WTC11 (cell line): ENCODE measurements at regions not wholly inside any gene's neighbourhood (a gene's known extent, or its start where the extent isn't known, plus 50 kb on each side); places are given as distances from the start of the nearest gene placed in this dataset.
A peak's percentile ranks its signal among the peaks of the same experiment; 100 is the strongest.

ENCODE experiments used
- ATAC-seq: fragments of 200-7000 bp; cut with Tn5 transposase; 2 replicates; pipeline ENCODE4 v1.10.0; 2021; ENCODE audit warnings: mild to moderate bottlenecking, moderate library complexity
- CTCF ChIA-PET: fragments of 300-600 bp; sonication (Branson Sonifier 250); formaldehyde crosslinking; loops from one replicate; lab custom pipeline; 2021; ENCODE audit warnings: antibody characterized with exemption; lab: Charles Lee
- POLR2A ChIA-PET: fragments of 350-600 bp; sonication (Branson Sonifier 250); formaldehyde crosslinking; loops from one replicate; lab custom pipeline; 2021; ENCODE audit warnings: antibody characterized with exemption; lab: Charles Lee
- DNase-seq: peaks from one replicate; pipeline ENCODE4 v3.0.0; 2021; ENCODE audit warnings: low spot score
- H3K27ac Mint-ChIP-seq: 2 replicates; pipeline ENCODE4 v1.8.0; 2021; ENCODE audit warnings: mixed read lengths
- H3K27me3 Mint-ChIP-seq: 2 replicates; pipeline ENCODE4 v1.8.0; 2021; ENCODE audit warnings: low read depth, mild to moderate bottlenecking, moderate library complexity, mixed read lengths
- H3K36me3 Mint-ChIP-seq: 2 replicates; pipeline ENCODE4 v1.8.0; 2021; ENCODE audit warnings: mixed read lengths
- H3K4me1 Mint-ChIP-seq: 2 replicates; pipeline ENCODE4 v1.8.0; 2022; ENCODE audit warnings: mixed read lengths
- H3K4me3 Mint-ChIP-seq: 2 replicates; pipeline ENCODE4 v1.8.0; 2021; ENCODE audit warnings: mild to moderate bottlenecking, moderate library complexity, mixed read lengths
- H3K9me3 Mint-ChIP-seq: 2 replicates; pipeline ENCODE4 v1.8.0; 2021; ENCODE audit warnings: mixed read lengths
- AR ChIP-seq: fragments of 250-450 bp; sonication (Bioruptor Pico); IDR thresholded peaks from 2 replicates; pipeline ENCODE4 v1.9.0; 2021; ENCODE audit warnings: mild to moderate bottlenecking
- CBFB ChIP-seq: sonication (generic); formaldehyde crosslinking; IDR thresholded peaks from 2 replicates; pipeline ENCODE4 v1.8.1; 2022; ENCODE audit warnings: mild to moderate bottlenecking, low read depth, missing genetic modification reagents
- CREB1 ChIP-seq: sonication (generic); formaldehyde crosslinking; IDR thresholded peaks from 2 replicates; pipeline ENCODE4 v1.8.0; 2023; ENCODE audit warnings: mild to moderate bottlenecking, missing genetic modification reagents
- ELF4 ChIP-seq: sonication (generic); formaldehyde crosslinking; IDR thresholded peaks from 2 replicates; pipeline ENCODE4 v1.8.1; 2022; ENCODE audit warnings: low read depth, mild to moderate bottlenecking, moderate library complexity, missing genetic modification reagents
- ETV6 ChIP-seq: sonication (generic); formaldehyde crosslinking; IDR thresholded peaks from 2 replicates; pipeline ENCODE4 v1.8.1; 2022; ENCODE audit warnings: mild to moderate bottlenecking, missing genetic modification reagents
- FOXJ3 ChIP-seq: sonication (generic); formaldehyde crosslinking; IDR thresholded peaks from 2 replicates; pipeline ENCODE4 v1.9.0; 2021; ENCODE audit warnings: missing genetic modification reagents, mild to moderate bottlenecking, borderline replicate concordance
- FOXP4 ChIP-seq: sonication (generic); formaldehyde crosslinking; IDR thresholded peaks from 2 replicates; pipeline ENCODE4 v1.8.0; 2022; ENCODE audit warnings: mild to moderate bottlenecking, missing genetic modification reagents
- IRF2 ChIP-seq: sonication (generic); formaldehyde crosslinking; IDR thresholded peaks from 2 replicates; pipeline ENCODE4 v1.8.0; 2022; ENCODE audit warnings: low read depth, missing genetic modification reagents, borderline replicate concordance
- NR2C2 ChIP-seq: sonication (generic); formaldehyde crosslinking; IDR thresholded peaks from 2 replicates; pipeline ENCODE4 v1.8.0; 2022; ENCODE audit warnings: mild to moderate bottlenecking, missing genetic modification reagents
- PRRX2 ChIP-seq: fragments of 250-450 bp; sonication (Bioruptor Pico); IDR thresholded peaks from 2 replicates; pipeline ENCODE4 v1.8.0; 2021; ENCODE audit warnings: mild to moderate bottlenecking
- RORB ChIP-seq: fragments of 250-450 bp; sonication (Bioruptor Pico); IDR thresholded peaks from 2 replicates; pipeline ENCODE4 v1.9.0; 2021; ENCODE audit warnings: mild to moderate bottlenecking
- TEAD1 ChIP-seq: sonication (generic); formaldehyde crosslinking; IDR thresholded peaks from 2 replicates; pipeline ENCODE4 v1.8.0; 2022; ENCODE audit warnings: mild to moderate bottlenecking, missing genetic modification reagents
- TEAD4 ChIP-seq: sonication (generic); formaldehyde crosslinking; IDR thresholded peaks from 2 replicates; pipeline ENCODE4 v1.8.0; 2022; ENCODE audit warnings: mild to moderate bottlenecking, missing genetic modification reagents
- ZBTB21 ChIP-seq: sonication (generic); formaldehyde crosslinking; IDR thresholded peaks from 2 replicates; pipeline ENCODE4 v1.8.1; 2023; ENCODE audit warnings: mild to moderate bottlenecking, missing genetic modification reagents, borderline replicate concordance
- ZNF317 ChIP-seq: sonication (generic); formaldehyde crosslinking; IDR thresholded peaks from 2 replicates; pipeline ENCODE4 v1.8.1; 2023; ENCODE audit warnings: low read depth, mild to moderate bottlenecking, moderate library complexity, missing genetic modification reagents, borderline replicate concordance
- ZNF671 ChIP-seq: fragments of 250-450 bp; sonication (Bioruptor Pico); IDR thresholded peaks from 2 replicates; pipeline ENCODE4 v1.8.0; 2021; ENCODE audit warnings: mild to moderate bottlenecking
- TF ChIP-seq, protein P1 (sequence below): fragments of 250-450 bp; sonication (Bioruptor Pico); IDR thresholded peaks from 2 replicates; pipeline ENCODE4 v1.9.0; 2021; ENCODE audit warnings: mild to moderate bottlenecking
- TF ChIP-seq, protein P2 (sequence below): sonication (generic); formaldehyde crosslinking; IDR thresholded peaks from 2 replicates; pipeline ENCODE4 v1.8.0; 2022; ENCODE audit warnings: mild to moderate bottlenecking, missing genetic modification reagents
- TF ChIP-seq, protein P3 (sequence below): sonication (generic); formaldehyde crosslinking; IDR thresholded peaks from 2 replicates; pipeline ENCODE4 v1.8.0; 2023; ENCODE audit warnings: missing genetic modification reagents
- TF ChIP-seq, protein P4 (sequence below): sonication (generic); formaldehyde crosslinking; IDR thresholded peaks from 2 replicates; pipeline ENCODE4 v1.8.1; 2022; ENCODE audit warnings: mild to moderate bottlenecking, missing genetic modification reagents, moderate library complexity, borderline replicate concordance

DNA sequence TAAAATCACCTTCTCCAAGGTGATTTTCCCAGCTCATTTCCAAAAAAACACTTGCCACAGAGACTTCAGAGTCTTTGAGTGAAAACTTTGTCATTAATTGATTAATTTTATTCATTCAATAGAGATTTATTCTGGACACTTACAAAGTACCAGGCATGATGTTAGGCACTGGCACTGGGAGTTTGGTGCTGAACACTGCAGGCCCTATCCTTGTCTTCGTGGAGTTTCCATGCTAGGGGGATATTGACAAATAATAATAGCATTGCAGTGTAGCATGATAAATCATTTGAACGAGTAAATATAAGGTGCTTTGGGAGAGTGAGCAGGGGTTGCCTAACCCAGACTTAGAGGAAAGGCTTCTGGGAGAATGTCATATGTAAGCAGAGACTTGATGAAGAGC is 145.7 kb downstream of the SOX4 start:
- TF ChIP-seq, protein P1, sequence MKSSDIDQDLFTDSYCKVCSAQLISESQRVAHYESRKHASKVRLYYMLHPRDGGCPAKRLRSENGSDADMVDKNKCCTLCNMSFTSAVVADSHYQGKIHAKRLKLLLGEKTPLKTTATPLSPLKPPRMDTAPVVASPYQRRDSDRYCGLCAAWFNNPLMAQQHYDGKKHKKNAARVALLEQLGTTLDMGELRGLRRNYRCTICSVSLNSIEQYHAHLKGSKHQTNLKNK (CRISPR knock-in tag), result no peak
- TF ChIP-seq AR (CRISPR knock-in tag) (no peak), ZNF671 (CRISPR knock-in tag) (no peak), TEAD4 (no peak)
- TF ChIP-seq, protein P2, sequence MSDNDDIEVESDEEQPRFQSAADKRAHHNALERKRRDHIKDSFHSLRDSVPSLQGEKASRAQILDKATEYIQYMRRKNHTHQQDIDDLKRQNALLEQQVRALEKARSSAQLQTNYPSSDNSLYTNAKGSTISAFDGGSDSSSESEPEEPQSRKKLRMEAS (CRISPR knock-in tag), result no peak
- TF ChIP-seq, all 79 proteins: peak for 0
- peaks cover 83% of the 10 kb centered on the region for H3K4me1 Mint-ChIP-seq
- H3K4me3 Mint-ChIP-seq, result peak overlapping the region; percentile 40
- ATAC-seq, result no peak
- H3K27me3 Mint-ChIP-seq, result no peaks in the 10 kb centered on the region
- POLR2A ChIA-PET, result interaction anchor here (4.6 kb wide), 1 partner anchor 145 kb away, joined by 25 read pairs; the partner anchor contains the start of gene SOX4
- no peak for DNase-seq
- CTCF ChIA-PET, result interaction anchor here (1.1 to 1.3 kb wide), 2 partner anchors 143 to 150 kb away, joined by 4 read pairs; no protein-coding TSS in a partner anchor
- H3K9me3 Mint-ChIP-seq, result no peaks in the 10 kb centered on the region
- no peaks in the 10 kb centered on the region for H3K36me3 Mint-ChIP-seq
- peak overlapping the region; percentile 85 for H3K27ac Mint-ChIP-seq

DNA sequence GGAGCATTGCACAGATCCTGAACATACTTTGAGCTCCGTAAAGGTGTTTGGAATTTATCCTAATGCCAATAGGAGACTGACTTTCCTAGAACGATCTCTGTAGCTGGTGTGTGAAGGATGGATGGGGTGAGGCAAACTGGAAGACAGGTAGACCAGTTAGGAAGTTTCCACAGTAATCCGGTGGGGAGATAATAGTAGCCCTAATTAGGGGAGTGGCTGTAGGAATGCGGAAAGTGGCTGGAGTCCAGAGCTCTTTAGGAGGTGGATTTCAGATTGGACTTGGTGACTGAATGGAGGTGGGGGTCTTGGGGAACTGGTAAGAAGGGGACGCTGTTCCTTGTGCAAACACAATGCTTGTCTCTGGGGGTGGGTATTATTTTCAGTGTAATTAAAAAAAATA is 146.3 kb downstream of the SOX4 start:
- Mint-ChIP-seq H3K4me3 (peak overlapping the region; percentile 61), H3K36me3 (0 out of 2 replicates have a peak, but pooled peaks cover under 1% of the 10 kb centered on the region), H3K27me3 (no peaks in the 10 kb centered on the region), H3K4me1 (peaks cover 81% of the 10 kb centered on the region), H3K27ac (peak overlapping the region; percentile 85), H3K9me3 (no peaks in the 10 kb centered on the region)
- peak; percentile 76 for TF ChIP-seq ETV6
- peak; percentile 39; the same call in 1 of the 2 replicates for TF ChIP-seq TEAD1 (CRISPR knock-in tag)
- TF ChIP-seq IRF2 (CRISPR knock-in tag), result no peak
- ChIA-PET CTCF (interaction anchor here (0.8 to 2.2 kb wide), 4 partner anchors 143 to 196 kb away, joined by 4 to 7 read pairs (median 4); partner anchors contain the start of gene SOX4), POLR2A (interaction anchor here (0.6 to 4.6 kb wide), 2 partner anchors 82 to 146 kb away, joined by 4 to 25 read pairs; partner anchors contain the start of gene SOX4)
- DNase-seq (no peak), ATAC-seq (peak; percentile 50)

DNA sequence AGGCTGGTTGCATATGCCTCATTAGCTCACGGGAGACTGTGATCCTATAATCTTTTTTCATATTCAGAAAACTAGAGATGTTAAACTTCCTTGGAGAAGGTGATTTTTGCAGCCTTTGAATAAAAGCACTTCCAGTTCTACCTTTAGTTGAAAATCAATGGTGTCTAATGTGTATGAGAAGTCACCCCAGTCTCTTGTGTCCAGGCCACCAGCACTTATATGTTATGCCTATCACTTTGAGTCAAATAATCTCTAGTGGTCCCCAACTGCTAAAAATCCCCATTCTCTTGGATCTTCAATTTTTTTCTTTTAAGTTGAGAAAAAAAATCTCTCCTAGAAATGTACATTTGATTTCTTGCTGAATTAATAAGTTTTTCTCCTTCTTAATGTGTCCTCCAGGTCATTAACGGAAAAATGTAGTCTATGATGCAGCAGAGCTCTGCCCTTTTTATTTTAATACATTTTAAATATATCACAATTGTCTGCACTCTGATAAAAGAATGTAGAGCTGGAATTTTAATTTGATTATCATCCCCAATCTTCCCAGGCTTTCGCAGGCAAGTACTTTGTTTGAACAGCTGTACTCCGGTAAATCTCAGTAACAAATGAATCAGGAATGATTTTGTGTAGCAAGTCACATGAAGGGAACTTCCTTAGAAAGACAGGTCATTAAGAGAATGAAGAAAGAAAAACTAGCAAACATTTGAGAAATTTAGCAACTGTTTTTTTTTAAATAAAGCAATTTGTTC is 147.0 kb downstream of the SOX4 start:
- no peak for DNase-seq
- 0 out of 2 replicates have a peak, but pooled peaks cover under 1% of the 10 kb centered on the region for H3K9me3 Mint-ChIP-seq
- peak overlapping the region; percentile 97 for H3K27ac Mint-ChIP-seq
- CTCF ChIA-PET, result interaction anchor here (0.8 to 2.2 kb wide), 7 partner anchors 8 to 195 kb away, joined by 3 to 8 read pairs (median 5); partner anchors contain the start of gene SOX4
- peak overlapping the region; percentile 61 for H3K4me3 Mint-ChIP-seq
- H3K4me1 Mint-ChIP-seq, result peaks cover 81% of the 10 kb centered on the region
- H3K27me3 Mint-ChIP-seq, result no peaks in the 10 kb centered on the region
- H3K36me3 Mint-ChIP-seq, result peaks cover 5% of the 10 kb centered on the region; the same call in 1 of the 2 replicates
- POLR2A ChIA-PET, result interaction anchor here (0.6 to 4.6 kb wide), 2 partner anchors 83 to 146 kb away, joined by 4 to 25 read pairs; partner anchors contain the start of gene SOX4
- ATAC-seq, result no peak
- TF ChIP-seq ZNF317 (CRISPR knock-in tag) (no peak), RORB (CRISPR knock-in tag) (no peak), FOXJ3 (no peak), CREB1 (CRISPR knock-in tag) (no peak), FOXP4 (CRISPR knock-in tag) (no peak), ZBTB21 (no peak), ELF4 (CRISPR knock-in tag) (no peak), NR2C2 (CRISPR knock-in tag) (no peak), PRRX2 (CRISPR knock-in tag) (no peak), TEAD1 (CRISPR knock-in tag) (no peak), CBFB (CRISPR knock-in tag) (no peak)
- TF ChIP-seq, protein P3, sequence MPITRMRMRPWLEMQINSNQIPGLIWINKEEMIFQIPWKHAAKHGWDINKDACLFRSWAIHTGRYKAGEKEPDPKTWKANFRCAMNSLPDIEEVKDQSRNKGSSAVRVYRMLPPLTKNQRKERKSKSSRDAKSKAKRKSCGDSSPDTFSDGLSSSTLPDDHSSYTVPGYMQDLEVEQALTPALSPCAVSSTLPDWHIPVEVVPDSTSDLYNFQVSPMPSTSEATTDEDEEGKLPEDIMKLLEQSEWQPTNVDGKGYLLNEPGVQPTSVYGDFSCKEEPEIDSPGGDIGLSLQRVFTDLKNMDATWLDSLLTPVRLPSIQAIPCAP (CRISPR knock-in tag), result no peak
- TF ChIP-seq, protein P4, sequence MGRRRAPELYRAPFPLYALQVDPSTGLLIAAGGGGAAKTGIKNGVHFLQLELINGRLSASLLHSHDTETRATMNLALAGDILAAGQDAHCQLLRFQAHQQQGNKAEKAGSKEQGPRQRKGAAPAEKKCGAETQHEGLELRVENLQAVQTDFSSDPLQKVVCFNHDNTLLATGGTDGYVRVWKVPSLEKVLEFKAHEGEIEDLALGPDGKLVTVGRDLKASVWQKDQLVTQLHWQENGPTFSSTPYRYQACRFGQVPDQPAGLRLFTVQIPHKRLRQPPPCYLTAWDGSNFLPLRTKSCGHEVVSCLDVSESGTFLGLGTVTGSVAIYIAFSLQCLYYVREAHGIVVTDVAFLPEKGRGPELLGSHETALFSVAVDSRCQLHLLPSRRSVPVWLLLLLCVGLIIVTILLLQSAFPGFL (CRISPR knock-in tag), result no peak
